Calu3 (cell line): ENCODE measurements at regions not wholly inside any gene's neighbourhood (a gene's known extent, or its start where the extent isn't known, plus 50 kb on each side); places are given as distances from the start of the nearest gene placed in this dataset.

Source experiments
- BruUV-seq: library from RNA; stranded (reverse); fragments of 400-500 nt; replicated peaks from 2 replicates; lab custom pipeline; 2021; lab: Mats Ljungman, UMichigan
- CTCF ChIA-PET: fragments of 300-600 bp; sonication (Branson Sonifier 250); formaldehyde crosslinking; loops from one replicate; lab custom pipeline; 2022; ENCODE audit warnings: antibody characterized with exemption; lab: Charles Lee
- DNase-seq: peaks from one replicate; pipeline ENCODE4 v3.0.0; 2022
- H3K27ac Mint-ChIP-seq: one replicate; pipeline ENCODE4 v1.8.0; 2022; ENCODE audit warnings: mixed read lengths; ENCODE audit not compliant: unreplicated experiment
- H3K27me3 Mint-ChIP-seq: one replicate; pipeline ENCODE4 v1.8.0; 2022; ENCODE audit warnings: mixed read lengths; ENCODE audit not compliant: unreplicated experiment
- H3K36me3 Mint-ChIP-seq: one replicate; pipeline ENCODE4 v1.8.0; 2022; ENCODE audit warnings: mild to moderate bottlenecking, moderate library complexity, mixed read lengths; ENCODE audit not compliant: insufficient read depth, unreplicated experiment
- H3K4me1 Mint-ChIP-seq: one replicate; pipeline ENCODE4 v1.8.0; 2022; ENCODE audit warnings: mild to moderate bottlenecking, low read depth, mixed read lengths; ENCODE audit not compliant: unreplicated experiment
- H3K4me3 Mint-ChIP-seq: one replicate; pipeline ENCODE4 v1.8.0; 2022; ENCODE audit warnings: mild to moderate bottlenecking, low read depth, moderate library complexity, mixed read lengths; ENCODE audit not compliant: unreplicated experiment
- H3K9me3 Mint-ChIP-seq: one replicate; pipeline ENCODE4 v1.8.0; 2022; ENCODE audit warnings: low read depth, mixed read lengths; ENCODE audit not compliant: unreplicated experiment
- intact Hi-C: fragments of 100-400 bp; cut with micrococcal nuclease; formaldehyde crosslinking; loops from one replicate; pipeline ENCODE4 v1.10.0; 2022; ENCODE audit not compliant: unreplicated experiment
- TF ChIP-seq, protein P1 (sequence below): fragments of 200-600 bp; IDR thresholded peaks from one replicate; pipeline ENCODE4 v1.8.0; 2022; ENCODE audit warnings: antibody characterized with exemption; ENCODE audit not compliant: unreplicated experiment

DNA sequence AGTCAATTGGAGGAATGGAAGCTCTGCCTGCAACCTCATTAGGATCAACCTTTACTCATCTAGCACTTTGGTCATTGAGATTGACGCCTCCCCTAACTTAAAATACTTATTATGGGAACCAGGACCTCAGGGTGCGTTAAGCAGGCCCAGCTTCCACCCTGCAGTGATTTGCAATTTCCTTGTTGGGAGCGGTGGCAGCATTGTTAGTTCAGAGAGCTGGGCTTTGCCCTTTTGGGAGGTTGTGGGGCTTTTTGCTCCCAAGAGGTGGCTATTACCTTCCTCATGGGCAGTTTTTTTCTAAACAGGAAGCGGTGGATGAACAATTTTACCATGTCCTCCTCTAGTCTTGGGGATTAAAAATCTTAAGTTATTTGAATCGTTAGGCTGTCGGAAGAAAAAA lies 60.9 kb downstream of the TMEM215 start:
- DNase-seq, result no peak
- Mint-ChIP-seq H3K36me3 (no peaks in the 10 kb centered on the region), H3K4me1 (peaks cover 4% of the 10 kb centered on the region), H3K27ac (no peak overlapping the region), H3K9me3 (no peaks in the 10 kb centered on the region), H3K4me3 (no peak overlapping the region), H3K27me3 (peaks cover 46% of the 10 kb centered on the region)
- no TSS peak for BruUV-seq
- TF ChIP-seq, protein P1, sequence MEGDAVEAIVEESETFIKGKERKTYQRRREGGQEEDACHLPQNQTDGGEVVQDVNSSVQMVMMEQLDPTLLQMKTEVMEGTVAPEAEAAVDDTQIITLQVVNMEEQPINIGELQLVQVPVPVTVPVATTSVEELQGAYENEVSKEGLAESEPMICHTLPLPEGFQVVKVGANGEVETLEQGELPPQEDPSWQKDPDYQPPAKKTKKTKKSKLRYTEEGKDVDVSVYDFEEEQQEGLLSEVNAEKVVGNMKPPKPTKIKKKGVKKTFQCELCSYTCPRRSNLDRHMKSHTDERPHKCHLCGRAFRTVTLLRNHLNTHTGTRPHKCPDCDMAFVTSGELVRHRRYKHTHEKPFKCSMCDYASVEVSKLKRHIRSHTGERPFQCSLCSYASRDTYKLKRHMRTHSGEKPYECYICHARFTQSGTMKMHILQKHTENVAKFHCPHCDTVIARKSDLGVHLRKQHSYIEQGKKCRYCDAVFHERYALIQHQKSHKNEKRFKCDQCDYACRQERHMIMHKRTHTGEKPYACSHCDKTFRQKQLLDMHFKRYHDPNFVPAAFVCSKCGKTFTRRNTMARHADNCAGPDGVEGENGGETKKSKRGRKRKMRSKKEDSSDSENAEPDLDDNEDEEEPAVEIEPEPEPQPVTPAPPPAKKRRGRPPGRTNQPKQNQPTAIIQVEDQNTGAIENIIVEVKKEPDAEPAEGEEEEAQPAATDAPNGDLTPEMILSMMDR, result no peak
- CTCF ChIA-PET, result no interaction called here
- intact Hi-C loops, result no loop called here

DNA sequence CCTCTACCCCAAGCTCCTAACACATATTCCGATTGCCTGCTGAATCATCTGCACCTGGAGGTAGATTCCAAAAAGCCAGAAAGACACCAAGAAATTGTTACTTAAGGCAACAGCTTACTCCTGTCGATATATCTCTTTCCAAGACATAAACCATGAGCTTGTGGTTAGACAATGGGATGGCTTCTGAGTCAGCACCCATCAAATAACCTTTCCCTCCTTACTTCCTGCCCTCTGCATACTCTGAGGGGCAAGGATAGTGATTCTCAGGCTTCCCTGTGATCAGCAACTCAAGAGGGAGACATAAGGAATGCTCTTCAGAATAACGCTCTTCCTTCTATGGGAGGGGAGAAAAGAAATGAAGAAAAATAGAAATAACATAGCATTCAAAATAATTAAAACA lies 70.9 kb downstream of the TMEM215 start:
- intact Hi-C loops, result no loop called here
- peaks cover 71% of the 10 kb centered on the region for H3K27me3 Mint-ChIP-seq
- no peaks in the 10 kb centered on the region for H3K4me1 Mint-ChIP-seq
- H3K27ac Mint-ChIP-seq, result no peak overlapping the region
- DNase-seq, result no peak
- H3K9me3 Mint-ChIP-seq, result peaks cover 2% of the 10 kb centered on the region
- H3K36me3 Mint-ChIP-seq, result no peaks in the 10 kb centered on the region
- TF ChIP-seq, protein P1, result no peak
- CTCF ChIA-PET, result no interaction called here
- H3K4me3 Mint-ChIP-seq, result no peak overlapping the region
- no TSS peak for BruUV-seq

DNA sequence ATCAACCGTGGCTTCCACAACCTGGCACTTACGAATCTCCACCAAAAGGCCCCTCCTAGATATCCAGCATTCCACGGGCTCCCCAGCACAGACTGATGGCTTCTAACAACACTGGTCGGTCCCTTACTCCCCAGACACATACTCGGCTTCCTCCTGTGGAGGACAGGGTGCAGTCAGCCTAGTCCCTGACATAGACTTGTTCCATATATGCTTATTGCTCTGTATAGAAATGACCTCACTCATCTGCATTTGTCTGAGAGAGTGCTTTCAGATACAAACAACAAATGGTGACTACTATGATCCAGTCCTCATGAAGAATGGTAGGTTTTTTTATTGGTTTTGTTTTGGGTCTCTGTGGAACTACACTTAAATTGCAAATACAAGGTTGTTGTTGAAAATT lies 72.4 kb downstream of the TMEM215 start:
- no peaks in the 10 kb centered on the region for H3K36me3 Mint-ChIP-seq
- no peak overlapping the region for H3K4me3 Mint-ChIP-seq
- peaks cover 2% of the 10 kb centered on the region for H3K9me3 Mint-ChIP-seq
- TF ChIP-seq, protein P1, result no peak
- peaks cover 71% of the 10 kb centered on the region for H3K27me3 Mint-ChIP-seq
- no peaks in the 10 kb centered on the region for H3K4me1 Mint-ChIP-seq
- intact Hi-C loops, result no loop called here
- H3K27ac Mint-ChIP-seq, result no peak overlapping the region
- BruUV-seq, result no TSS peak
- CTCF ChIA-PET, result no interaction called here
- no peak for DNase-seq

DNA sequence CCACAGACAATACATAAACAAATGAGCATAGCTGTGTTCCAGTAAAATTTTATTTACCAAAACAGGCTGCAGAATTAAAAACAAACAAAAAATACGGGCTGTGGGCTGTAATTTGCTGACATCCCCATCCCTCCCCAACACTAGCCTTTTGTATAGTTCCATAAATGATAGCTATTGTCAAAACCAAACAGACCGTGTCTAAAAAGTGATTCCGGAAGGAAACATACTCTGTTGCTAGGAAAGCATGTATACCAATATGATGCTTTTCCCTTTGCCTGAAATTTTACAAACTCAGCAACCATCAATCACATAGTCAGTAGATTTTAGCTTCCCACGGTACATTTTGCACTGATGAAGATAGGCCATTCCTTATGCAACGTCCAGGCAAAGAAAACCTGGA lies 80.0 kb downstream of the TMEM215 start:
- intact Hi-C loops, result no loop called here
- TF ChIP-seq, protein P1, result no peak
- no peak overlapping the region for H3K27ac Mint-ChIP-seq
- H3K27me3 Mint-ChIP-seq, result peaks cover 75% of the 10 kb centered on the region
- no peaks in the 10 kb centered on the region for H3K4me1 Mint-ChIP-seq
- no peaks in the 10 kb centered on the region for H3K36me3 Mint-ChIP-seq
- H3K9me3 Mint-ChIP-seq, result no peaks in the 10 kb centered on the region
- no peak for DNase-seq
- BruUV-seq, result no TSS peak
- H3K4me3 Mint-ChIP-seq, result no peak overlapping the region
- CTCF ChIA-PET, result no interaction called here
